AG04450 (cell line): ENCODE measurements at regions not wholly inside any gene's neighbourhood (a gene's known extent, or its start where the extent isn't known, plus 50 kb on each side); places are given as distances from the start of the nearest gene placed in this dataset.

ENCODE experiments used
- CTCF ChIA-PET: fragments of 300-600, 350-600 bp; formaldehyde crosslinking; extraction: SDS; loops from one replicate; lab custom pipeline; 2022; ENCODE audit warnings: antibody characterized with exemption, inconsistent platforms; lab: Charles Lee
- POLR2A ChIA-PET: fragments of 350-600 bp; formaldehyde crosslinking; extraction: SDS; loops from one replicate; lab custom pipeline; 2021; ENCODE audit warnings: antibody characterized with exemption, inconsistent platforms; lab: Yijun Ruan, JAX
- DNase-seq: peaks from one replicate; pipeline ENCODE4 v3.0.0-alpha.2; 2011; ENCODE audit warnings: low read depth, low spot score
- H3K27ac ChIP-seq: one replicate; pipeline ENCODE4 v1.5.1; 2012; ENCODE audit warnings: low read depth, low read length, control low read depth
- H3K27me3 ChIP-seq: one replicate; pipeline ENCODE4 v1.6.0; 2012; ENCODE audit warnings: low read length; ENCODE audit not compliant: control insufficient read depth, insufficient read depth
- H3K4me3 ChIP-seq: 2 replicates; pipeline ENCODE4 v1.5.1; 2011; ENCODE audit warnings: mild to moderate bottlenecking, low read depth, low read length, control low read depth
- H3K9me3 ChIP-seq: 2 replicates; pipeline ENCODE4 v1.5.1; 2012; ENCODE audit warnings: low read length; ENCODE audit not compliant: control insufficient read depth, insufficient read depth
- CTCF ChIP-seq: IDR thresholded peaks from 2 replicates; pipeline ENCODE4 v1.5.1; 2011; ENCODE audit warnings: low read depth, low read length, control low read depth, inconsistent platforms

GRCh38 chr6:44667226-44667625, 279.7 kb downstream of the CDC5L start:
- H3K27ac ChIP-seq, result peak overlapping the region; percentile 47
- no peaks in the 10 kb centered on the region; the same call in 1 of the 2 replicates for H3K9me3 ChIP-seq
- no peak for TF ChIP-seq CTCF
- POLR2A ChIA-PET, result no interaction called here
- CTCF ChIA-PET, result interaction anchor here (1.0 to 2.6 kb wide), 2 partner anchors 11 to 192 kb away, joined by 4 to 19 read pairs; no protein-coding TSS in a partner anchor
- DNase-seq, result peak; percentile 55
- H3K4me3 ChIP-seq, result no peak overlapping the region
- peaks cover 10% of the 10 kb centered on the region for H3K27me3 ChIP-seq

DNA sequence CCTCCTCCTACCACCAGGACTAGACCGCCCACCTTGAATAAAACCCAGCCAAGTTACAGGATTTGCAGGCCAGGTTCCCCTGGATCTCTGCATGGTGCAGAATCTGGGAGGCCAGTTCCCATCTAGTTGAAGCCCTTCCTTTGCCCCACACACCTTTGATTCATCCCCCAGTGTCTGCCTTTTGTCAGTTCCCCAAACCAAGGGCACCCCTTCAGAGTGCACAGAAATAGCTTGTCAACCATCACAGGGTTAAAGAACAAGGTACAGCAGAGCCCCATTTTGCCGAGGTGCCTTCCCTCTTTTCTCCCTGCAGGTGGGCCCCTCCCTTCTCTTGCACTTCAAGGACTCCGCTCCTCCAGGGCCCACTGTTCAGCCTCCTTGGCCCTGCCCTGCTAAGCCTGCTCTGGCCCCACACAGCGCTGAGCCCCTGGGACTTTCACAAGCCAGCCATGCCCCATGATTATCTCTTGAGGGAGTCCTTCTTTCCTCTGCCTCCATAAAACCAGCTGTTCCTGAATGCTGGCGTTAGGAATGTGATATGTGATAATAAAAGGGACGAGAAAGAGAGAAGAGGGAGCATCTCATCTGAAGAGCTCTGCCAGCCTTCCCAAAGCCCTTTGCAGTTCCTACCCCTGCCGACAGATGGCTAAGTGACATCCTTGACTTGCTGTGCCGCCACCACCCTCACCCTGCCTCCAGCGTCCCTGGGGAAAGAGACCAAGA, 280.3 kb downstream of the CDC5L start:
- DNase-seq, result no peak
- POLR2A ChIA-PET, result interaction anchor here (0.5 kb wide), 1 partner anchor 1738 kb away, joined by 3 read pairs; no protein-coding TSS in a partner anchor
- H3K27ac ChIP-seq, result peak overlapping the region; percentile 31
- H3K4me3 ChIP-seq, result no peak overlapping the region
- CTCF ChIA-PET, result interaction anchor here (0.7 to 2.6 kb wide), 3 partner anchors 11 to 193 kb away, joined by 3 to 19 read pairs (median 3); no protein-coding TSS in a partner anchor
- peaks cover 13% of the 10 kb centered on the region for H3K27me3 ChIP-seq
- TF ChIP-seq CTCF, result peak; percentile 52
- no peaks in the 10 kb centered on the region; the same call in 1 of the 2 replicates for H3K9me3 ChIP-seq

GRCh38 chr6:44668391-44668930, 281.0 kb downstream of the CDC5L start:
- ChIA-PET CTCF (interaction anchor here (0.7 to 2.6 kb wide), 3 partner anchors 12 to 193 kb away, joined by 3 to 19 read pairs (median 3); no protein-coding TSS in a partner anchor), POLR2A (interaction anchor here (0.5 kb wide), 1 partner anchor 1738 kb away, joined by 3 read pairs; no protein-coding TSS in a partner anchor)
- Histone ChIP-seq H3K9me3 (no peaks in the 10 kb centered on the region; the same call in 1 of the 2 replicates), H3K4me3 (no peak overlapping the region), H3K27ac (no peak overlapping the region), H3K27me3 (peaks cover 15% of the 10 kb centered on the region)
- DNase-seq, result no peak
- TF ChIP-seq CTCF, result no peak

DNA sequence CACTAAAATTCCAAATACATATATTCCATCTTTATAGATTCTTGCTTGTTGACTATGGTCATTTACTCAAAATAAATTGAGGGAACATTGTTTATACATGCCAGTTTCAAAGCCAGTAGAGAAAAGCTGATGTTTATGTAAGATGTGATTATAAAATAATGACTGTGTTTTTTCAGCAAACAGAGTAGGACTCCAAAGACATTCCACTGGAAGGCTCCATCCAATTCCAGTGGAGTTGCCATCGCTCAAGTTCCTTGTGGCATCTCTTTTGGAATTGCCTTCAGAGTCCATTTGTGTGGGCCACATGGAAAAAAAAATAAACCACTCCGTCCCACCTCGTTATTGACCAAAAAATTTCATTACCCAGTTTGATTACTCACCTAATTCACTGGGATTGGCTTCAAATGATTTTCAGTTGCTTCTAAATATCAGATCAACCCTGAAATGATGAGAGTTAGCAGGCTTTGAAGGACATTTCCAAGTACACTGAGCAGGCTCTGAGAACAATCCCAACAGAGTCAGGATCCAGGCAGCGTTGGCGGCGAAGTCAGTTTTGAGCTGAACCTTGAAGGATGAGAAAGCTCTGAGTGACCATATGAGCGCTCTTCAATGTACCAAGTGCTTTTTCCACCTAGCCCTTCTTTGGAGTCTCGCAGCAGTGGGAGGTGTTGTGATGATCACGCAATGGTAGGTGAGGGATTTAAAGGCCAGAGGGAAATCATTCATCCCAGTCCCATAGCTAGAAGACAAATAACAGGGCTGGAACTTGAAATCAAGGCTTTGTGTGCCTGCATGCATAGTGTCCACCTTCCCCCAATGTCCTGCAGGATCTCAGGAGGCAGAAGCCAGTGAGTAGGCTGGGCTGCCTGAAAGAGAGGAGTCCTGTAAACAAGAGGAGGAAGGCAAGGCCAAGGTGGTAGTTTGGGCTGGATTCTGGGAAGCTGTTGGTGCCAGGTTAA, 281.7 kb downstream of the CDC5L start:
- POLR2A ChIA-PET, result no interaction called here
- no peaks in the 10 kb centered on the region; the same call in 1 of the 2 replicates for H3K9me3 ChIP-seq
- DNase-seq, result no peak
- H3K4me3 ChIP-seq, result no peak overlapping the region
- H3K27ac ChIP-seq, result no peak overlapping the region
- CTCF ChIA-PET, result interaction anchor here (0.7 to 2.6 kb wide), 3 partner anchors 11 to 194 kb away, joined by 3 to 19 read pairs (median 3); no protein-coding TSS in a partner anchor
- peaks cover 19% of the 10 kb centered on the region for H3K27me3 ChIP-seq
- TF ChIP-seq CTCF, result no peak
